ENCODE measurements at regions not wholly inside any gene's neighbourhood (a gene's known extent, or its start where the extent isn't known, plus 50 kb on each side); places are given as distances from the start of the nearest gene placed in this dataset.

DNA sequence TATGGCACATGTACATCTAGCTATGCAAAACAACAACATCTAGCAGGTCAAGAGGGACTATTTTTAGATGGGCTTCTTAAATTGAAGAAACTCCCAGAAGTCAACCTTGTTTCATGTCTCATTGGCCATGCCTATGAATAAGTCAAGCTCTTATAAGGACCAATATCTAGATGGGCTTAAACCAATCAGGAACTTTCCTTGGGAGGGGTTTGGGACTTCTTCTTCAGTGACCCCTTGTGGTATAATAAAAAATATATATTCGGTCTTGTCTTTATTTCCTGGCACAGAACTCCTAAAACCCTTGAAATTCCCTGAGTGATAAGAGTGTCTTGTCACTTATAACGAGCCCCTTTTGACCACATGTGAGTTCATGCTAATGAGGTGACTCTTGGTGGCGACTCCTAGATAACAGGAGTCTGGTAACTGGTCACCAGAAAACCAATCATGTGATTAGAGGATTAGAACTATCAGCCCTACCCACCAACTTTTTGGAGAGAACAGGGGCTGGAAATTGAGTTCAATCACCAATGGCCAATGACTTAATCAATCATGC is 218.3 kb downstream of the HHIPL2 start:
- Histone ChIP-seq H3K4ac (ENCODE audit: low read depth, low read length) (no peak overlapping the region), H2BK20ac (ENCODE audit: low read depth, low read length, poor library complexity, severe bottlenecking) (no peak overlapping the region), H4K20me1 (ENCODE audit: control insufficient read depth, insufficient read depth, insufficient read length) (no peaks in the 10 kb centered on the region), H3K14ac (ENCODE audit: insufficient read depth, low read length) (no peak overlapping the region), H3K4me1 (ENCODE audit: insufficient read depth, low read length) (no peaks in the 10 kb centered on the region), H3K79me1 (ENCODE audit: insufficient read depth, low read depth, low read length, poor library complexity, severe bottlenecking) (no peaks in the 10 kb centered on the region), H4K8ac (replicated peaks; ENCODE audit: insufficient read length, low read depth, low read length) (no peak overlapping the region), H3K18ac (ENCODE audit: insufficient read length, low read depth, low read length) (no peak overlapping the region), H2AFZ (ENCODE audit: low read length) (no peak overlapping the region), H2BK120ac (ENCODE audit: low read depth, low read length, poor library complexity, severe bottlenecking) (no peak overlapping the region), H4K91ac (ENCODE audit: insufficient read length, low read depth, low read length) (no peak overlapping the region), H2BK5ac (ENCODE audit: insufficient read length, low read length) (no peak overlapping the region), H3T11ph (ENCODE audit: low read length) (no peak overlapping the region), H3K9me3 (ENCODE audit: control insufficient read depth, low read depth, low read length) (no peaks in the 10 kb centered on the region), H3K9ac (ENCODE audit: extremely low read depth, insufficient read length, low read length) (no peak overlapping the region), H2AK5ac (ENCODE audit: insufficient read length, low read length) (no peak overlapping the region), H3K23ac (ENCODE audit: insufficient read length, low read depth, low read length) (no peak overlapping the region), H3K23me2 (ENCODE audit: insufficient read length, low read depth, low read length, poor library complexity, severe bottlenecking) (no peaks in the 10 kb centered on the region), H3K56ac (ENCODE audit: insufficient read length, low read depth, low read length) (no peak overlapping the region), H3K27me3 (ENCODE audit: insufficient read depth, low read length) (no peaks in the 10 kb centered on the region), H3K79me2 (ENCODE audit: insufficient read depth, low read length) (no peaks in the 10 kb centered on the region), H2BK12ac (ENCODE audit: insufficient read length, low read depth, low read length) (no peak overlapping the region), H2BK15ac (ENCODE audit: low read depth, low read length) (no peak overlapping the region), H3K4me2 (ENCODE audit: insufficient read depth, insufficient read length, low read length) (no peak overlapping the region), H3K27ac (ENCODE audit: insufficient read length, low read depth, low read length) (no peak overlapping the region), H4K5ac (ENCODE audit: insufficient read length, low read depth, low read length) (no peak overlapping the region)
- no peak for DNase-seq
- no CpG with 5 or more reads among the region's 3 CpGs for WGBS (ENCODE audit: extremely low coverage, insufficient read length, low lambda C conversion rate)
- Mint-ChIP-seq H3K27ac (no peak overlapping the region), H3K4me1 (no peaks in the 10 kb centered on the region), H3K4me3 (no peak overlapping the region), H3K36me3 (ENCODE audit: insufficient read depth in 1 of 3, low read depth in 3 of 3) (no peaks in the 10 kb centered on the region), H3K27me3 (ENCODE audit: low read depth) (no peaks in the 10 kb centered on the region), H3K9me3 (no peaks in the 10 kb centered on the region)
- TF ChIP-seq, protein P1, sequence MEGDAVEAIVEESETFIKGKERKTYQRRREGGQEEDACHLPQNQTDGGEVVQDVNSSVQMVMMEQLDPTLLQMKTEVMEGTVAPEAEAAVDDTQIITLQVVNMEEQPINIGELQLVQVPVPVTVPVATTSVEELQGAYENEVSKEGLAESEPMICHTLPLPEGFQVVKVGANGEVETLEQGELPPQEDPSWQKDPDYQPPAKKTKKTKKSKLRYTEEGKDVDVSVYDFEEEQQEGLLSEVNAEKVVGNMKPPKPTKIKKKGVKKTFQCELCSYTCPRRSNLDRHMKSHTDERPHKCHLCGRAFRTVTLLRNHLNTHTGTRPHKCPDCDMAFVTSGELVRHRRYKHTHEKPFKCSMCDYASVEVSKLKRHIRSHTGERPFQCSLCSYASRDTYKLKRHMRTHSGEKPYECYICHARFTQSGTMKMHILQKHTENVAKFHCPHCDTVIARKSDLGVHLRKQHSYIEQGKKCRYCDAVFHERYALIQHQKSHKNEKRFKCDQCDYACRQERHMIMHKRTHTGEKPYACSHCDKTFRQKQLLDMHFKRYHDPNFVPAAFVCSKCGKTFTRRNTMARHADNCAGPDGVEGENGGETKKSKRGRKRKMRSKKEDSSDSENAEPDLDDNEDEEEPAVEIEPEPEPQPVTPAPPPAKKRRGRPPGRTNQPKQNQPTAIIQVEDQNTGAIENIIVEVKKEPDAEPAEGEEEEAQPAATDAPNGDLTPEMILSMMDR (conservative IDR thresholded peaks at IDR 0.05): no peak
